ENCODE measurements at regions not wholly inside any gene's neighbourhood (a gene's known extent, or its start where the extent isn't known, plus 50 kb on each side); places are given as distances from the start of the nearest gene placed in this dataset.

DNA sequence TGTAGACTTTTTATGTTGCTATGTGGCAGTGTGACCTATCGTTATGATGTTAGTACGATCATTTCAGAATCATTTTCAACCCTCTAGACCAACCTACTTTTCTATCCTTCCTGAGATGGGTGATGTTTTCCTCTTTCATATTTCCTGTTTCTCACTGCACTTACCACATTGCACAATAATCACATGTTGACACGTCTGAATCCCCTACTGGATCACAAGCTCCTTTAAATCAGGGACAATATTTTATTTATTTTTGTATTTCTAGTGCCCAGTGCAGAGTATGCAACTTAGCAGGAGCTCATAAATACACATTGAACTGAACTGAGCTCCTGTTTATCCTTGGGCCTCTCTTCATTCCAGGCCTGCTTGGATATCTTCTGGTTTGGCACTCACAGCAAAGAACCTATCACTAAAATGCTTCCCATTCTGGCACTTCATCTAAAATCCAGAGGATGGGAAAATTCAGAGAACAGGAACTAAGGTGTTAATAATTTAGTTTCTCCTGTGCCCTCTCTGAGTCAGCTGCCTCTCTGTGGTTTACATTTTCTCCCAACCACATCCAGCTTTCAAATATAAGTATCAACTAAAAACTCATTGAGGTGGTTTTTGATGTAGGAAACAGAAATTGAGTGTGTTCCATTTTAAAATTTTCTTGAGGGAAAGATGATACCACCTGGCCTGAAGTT, 69.4 kb upstream of the DYRK2 start:
- TF ChIP-seq, protein P1, sequence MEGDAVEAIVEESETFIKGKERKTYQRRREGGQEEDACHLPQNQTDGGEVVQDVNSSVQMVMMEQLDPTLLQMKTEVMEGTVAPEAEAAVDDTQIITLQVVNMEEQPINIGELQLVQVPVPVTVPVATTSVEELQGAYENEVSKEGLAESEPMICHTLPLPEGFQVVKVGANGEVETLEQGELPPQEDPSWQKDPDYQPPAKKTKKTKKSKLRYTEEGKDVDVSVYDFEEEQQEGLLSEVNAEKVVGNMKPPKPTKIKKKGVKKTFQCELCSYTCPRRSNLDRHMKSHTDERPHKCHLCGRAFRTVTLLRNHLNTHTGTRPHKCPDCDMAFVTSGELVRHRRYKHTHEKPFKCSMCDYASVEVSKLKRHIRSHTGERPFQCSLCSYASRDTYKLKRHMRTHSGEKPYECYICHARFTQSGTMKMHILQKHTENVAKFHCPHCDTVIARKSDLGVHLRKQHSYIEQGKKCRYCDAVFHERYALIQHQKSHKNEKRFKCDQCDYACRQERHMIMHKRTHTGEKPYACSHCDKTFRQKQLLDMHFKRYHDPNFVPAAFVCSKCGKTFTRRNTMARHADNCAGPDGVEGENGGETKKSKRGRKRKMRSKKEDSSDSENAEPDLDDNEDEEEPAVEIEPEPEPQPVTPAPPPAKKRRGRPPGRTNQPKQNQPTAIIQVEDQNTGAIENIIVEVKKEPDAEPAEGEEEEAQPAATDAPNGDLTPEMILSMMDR (IDR thresholded peaks at IDR 0.05; ENCODE audit: low read depth, low read length, poor library complexity, severe bottlenecking), result no peak
- no peak for TF ChIP-seq EZH2phosphoT487 (IDR thresholded peaks at IDR 0.05; ENCODE audit: borderline replicate concordance, low read length)
